Smooth muscle cell (in vitro differentiated cells): ENCODE measurements at regions not wholly inside any gene's neighbourhood (a gene's known extent, or its start where the extent isn't known, plus 50 kb on each side); places are given as distances from the start of the nearest gene placed in this dataset.

Source experiments
- DNase-seq: peaks from one replicate; lab custom pipeline; 2025; ENCODE audit not compliant: unreplicated experiment; lab: John Stamatoyannopoulos, UW
- H2AFZ ChIP-seq: fragments of 200-600 bp; sonication (generic); 2 replicates; pipeline ENCODE4 v1.6.0; 2016; ENCODE audit warnings: antibody characterized with exemption, low read depth, mild to moderate bottlenecking
- H3F3A ChIP-seq: fragments of 200-600 bp; sonication (generic); 2 replicates; pipeline ENCODE4 v1.6.0; 2017; ENCODE audit warnings: antibody characterized with exemption, low read depth
- H3K27ac ChIP-seq: fragments of 200-600 bp; sonication (generic); 2 replicates; pipeline ENCODE4 v1.5.1; 2016; ENCODE audit warnings: low read depth, mild to moderate bottlenecking
- H3K27me3 ChIP-seq: fragments of 200-600 bp; sonication (generic); 2 replicates; pipeline ENCODE4 v1.6.1; 2016; ENCODE audit warnings: low read depth, mild to moderate bottlenecking
- H3K36me3 ChIP-seq: fragments of 200-600 bp; sonication (generic); 2 replicates; pipeline ENCODE4 v1.5.1; 2016; ENCODE audit warnings: low read depth
- H3K4me1 ChIP-seq: fragments of 200-600 bp; sonication (generic); 2 replicates; pipeline ENCODE4 v1.5.1; 2016; ENCODE audit warnings: low read depth
- H3K4me2 ChIP-seq: fragments of 200-600 bp; sonication (generic); 2 replicates; pipeline ENCODE4 v1.6.0; 2016; ENCODE audit warnings: mild to moderate bottlenecking
- H3K4me3 ChIP-seq: fragments of 200-600 bp; sonication (generic); 2 replicates; pipeline ENCODE4 v1.5.1; 2016; ENCODE audit warnings: mild to moderate bottlenecking
- H3K79me2 ChIP-seq: fragments of 200-600 bp; sonication (generic); 2 replicates; pipeline ENCODE4 v1.6.0; 2016; ENCODE audit warnings: low read depth, mild to moderate bottlenecking
- H3K9ac ChIP-seq: fragments of 200-600 bp; sonication (generic); 2 replicates; pipeline ENCODE4 v1.6.0; 2016; ENCODE audit warnings: low read depth
- H3K9me3 ChIP-seq: fragments of 200-600 bp; sonication (generic); replicated peaks from 2 replicates; pipeline ENCODE4 v1.5.1; 2016; ENCODE audit warnings: low read depth
- H4K20me1 ChIP-seq: fragments of 200-600 bp; sonication (generic); 2 replicates; pipeline ENCODE4 v1.6.0; 2016; ENCODE audit warnings: low read depth
- CTCF ChIP-seq: fragments of 200-600 bp; sonication (generic); IDR thresholded peaks from 2 replicates; pipeline ENCODE4 v1.5.1; 2017; ENCODE audit warnings: borderline replicate concordance, mild to moderate bottlenecking, antibody characterized with exemption; ENCODE audit not compliant: insufficient read depth, poor library complexity, severe bottlenecking
- WGBS: methylation state at CpG from one replicate; pipeline ENCODE4 v1.1.7; 2016; ENCODE audit warnings: low lambda C conversion rate; 5-methylcytosine and 5-hydroxymethylcytosine counted together

GRCh38 chr2:14684516-14684915, 52.0 kb downstream of the LRATD1 start:
- H3K4me2 ChIP-seq: no peak overlapping the region
- no peak overlapping the region for H3K27ac ChIP-seq
- no peak overlapping the region for H2AFZ ChIP-seq
- no peaks in the 10 kb centered on the region for H3F3A ChIP-seq
- H3K9ac ChIP-seq: no peak overlapping the region
- no peak overlapping the region for H3K4me3 ChIP-seq
- no peak for TF ChIP-seq CTCF
- DNase-seq: no peak
- 82% methylated on average over 3 of the region's 3 CpGs for WGBS
- no peaks in the 10 kb centered on the region for H4K20me1 ChIP-seq
- no peaks in the 10 kb centered on the region for H3K27me3 ChIP-seq
- no peaks in the 10 kb centered on the region for H3K9me3 ChIP-seq
- H3K36me3 ChIP-seq: no peaks in the 10 kb centered on the region
- no peaks in the 10 kb centered on the region for H3K4me1 ChIP-seq
- H3K79me2 ChIP-seq: no peaks in the 10 kb centered on the region

GRCh38 chr2:14690926-14691325, 58.4 kb downstream of the LRATD1 start:
- no peak overlapping the region for H3K4me2 ChIP-seq
- TF ChIP-seq CTCF: no peak
- 91% methylated on average over 4 of the region's 4 CpGs for WGBS
- H4K20me1 ChIP-seq: no peaks in the 10 kb centered on the region
- H3K79me2 ChIP-seq: no peaks in the 10 kb centered on the region
- no peaks in the 10 kb centered on the region for H3K9me3 ChIP-seq
- no peaks in the 10 kb centered on the region for H3F3A ChIP-seq
- H3K27me3 ChIP-seq: no peaks in the 10 kb centered on the region
- H3K9ac ChIP-seq: no peak overlapping the region
- no peaks in the 10 kb centered on the region for H3K4me1 ChIP-seq
- H3K36me3 ChIP-seq: no peaks in the 10 kb centered on the region
- DNase-seq: no peak
- H2AFZ ChIP-seq: no peak overlapping the region
- H3K27ac ChIP-seq: no peak overlapping the region
- H3K4me3 ChIP-seq: no peak overlapping the region

GRCh38 chr2:14693874-14694273, 61.4 kb downstream of the LRATD1 start:
- Histone ChIP-seq H4K20me1 (no peaks in the 10 kb centered on the region), H3K27ac (no peak overlapping the region), H3K27me3 (no peaks in the 10 kb centered on the region), H3K4me1 (no peaks in the 10 kb centered on the region), H3K79me2 (no peaks in the 10 kb centered on the region), H3K9me3 (no peaks in the 10 kb centered on the region), H3F3A (no peaks in the 10 kb centered on the region), H3K4me3 (no peak overlapping the region), H2AFZ (no peak overlapping the region), H3K9ac (no peak overlapping the region), H3K36me3 (no peaks in the 10 kb centered on the region), H3K4me2 (no peak overlapping the region)
- no peak for TF ChIP-seq CTCF
- no peak for DNase-seq
- 79% methylated on average over 2 of the region's 2 CpGs for WGBS

- no peak overlapping the region for H3K4me3 ChIP-seq
- H3K27me3 ChIP-seq: no peaks in the 10 kb centered on the region
- no peak overlapping the region for H3K27ac ChIP-seq
- H3K9me3 ChIP-seq: no peaks in the 10 kb centered on the region
- DNase-seq: no peak
- no peaks in the 10 kb centered on the region for H4K20me1 ChIP-seq
- no peak overlapping the region for H2AFZ ChIP-seq
- 80% methylated on average over 2 of the region's 2 CpGs for WGBS
- H3K4me2 ChIP-seq: no peak overlapping the region
- H3F3A ChIP-seq: no peaks in the 10 kb centered on the region
- H3K9ac ChIP-seq: no peak overlapping the region
- no peaks in the 10 kb centered on the region for H3K4me1 ChIP-seq
- H3K79me2 ChIP-seq: no peaks in the 10 kb centered on the region
- no peak for TF ChIP-seq CTCF
- no peaks in the 10 kb centered on the region for H3K36me3 ChIP-seq
Measured at GRCh38 chr2:14700753-14701152, 68.2 kb downstream of the LRATD1 start.
